Breast epithelium (tissue), 4 donors: ENCODE measurements at regions not wholly inside any gene's neighbourhood (a gene's known extent, or its start where the extent isn't known, plus 50 kb on each side); places are given as distances from the start of the nearest gene placed in this dataset.

ENCODE experiments used
- DNase-seq, 2 donors: peaks; one replicate each; pipeline ENCODE4 v3.0.0-alpha.2; 2019; ENCODE audit warnings: low spot score in 2 of 2
- H3K27ac ChIP-seq, 2 donors: fragments of 200-600 bp; sonication (generic) in 1 of 2; one replicate each; pipeline ENCODE4 v1.5.1; 2016 to 2019; ENCODE audit warnings: mild to moderate bottlenecking in 1 of 2
- H3K27me3 ChIP-seq, 2 donors: fragments of 200-600 bp; sonication (generic) in 1 of 2; one replicate each; pipeline versions ENCODE4 v1.5.1 to v1.6.0; 2017 to 2019; ENCODE audit warnings: control low read depth in 1 of 2, mild to moderate bottlenecking in 1 of 2
- H3K36me3 ChIP-seq: fragments of 200-600 bp; one replicate; pipeline ENCODE4 v1.5.1; 2019
- H3K4me1 ChIP-seq, 2 donors: fragments of 200-600 bp; sonication (generic); one replicate each; pipeline ENCODE4 v1.5.1; 2016 to 2019; ENCODE audit warnings: control low read depth in 1 of 2
- H3K4me3 ChIP-seq, 3 donors: fragments of 200-600 bp; sonication (generic); 1 replicate in 2 of 3; 2 replicates in 1 of 3; pipeline ENCODE4 v1.5.1; 2016 to 2019; ENCODE audit warnings: mild to moderate bottlenecking in 3 of 3, moderate library complexity in 2 of 3
- H3K9me3 ChIP-seq, 2 donors: fragments of 200-600 bp; sonication (generic) in 1 of 2; one replicate each; pipeline ENCODE4 v1.5.1; 2016 to 2019; ENCODE audit warnings: control low read depth in 1 of 2
- POLR2A ChIP-seq: fragments of 450-650 bp; IDR thresholded peaks from one replicate; pipeline ENCODE4 v1.6.1; 2016; ENCODE audit warnings: antibody characterized with exemption, mild to moderate bottlenecking, moderate library complexity
- POLR2AphosphoS5 ChIP-seq, 3 donors: sonication (generic); formaldehyde crosslinking; IDR thresholded peaks; one replicate each; pipeline ENCODE4 v1.6.1; 2017; ENCODE audit warnings: antibody characterized with exemption in 3 of 3
- intact Hi-C: fragments of 100-400 bp; cut with DNase I; formaldehyde crosslinking; loops from one replicate; pipeline ENCODE4 v1.15.1; 2023; ENCODE audit warnings: low total_unique reads
- TF ChIP-seq, protein P1 (sequence below), 3 donors: fragments of 450-650 bp; IDR thresholded peaks; one replicate each; pipeline ENCODE4 v1.5.1; 2016 to 2017; ENCODE audit warnings: antibody characterized with exemption in 3 of 3, mild to moderate bottlenecking in 3 of 3, moderate library complexity in 3 of 3

- Histone ChIP-seq H3K4me3 (no peak overlapping the region), H3K9me3 (no peaks in the 10 kb centered on the region), H3K4me1 (no peaks in the 10 kb centered on the region), H3K27me3 (no peaks in the 10 kb centered on the region), H3K36me3 (no peaks in the 10 kb centered on the region), H3K27ac (no peak overlapping the region)
- TF ChIP-seq POLR2AphosphoS5 (IDR thresholded peaks at IDR 0.05) (no peak), POLR2A (no peak)
- TF ChIP-seq, protein P1, sequence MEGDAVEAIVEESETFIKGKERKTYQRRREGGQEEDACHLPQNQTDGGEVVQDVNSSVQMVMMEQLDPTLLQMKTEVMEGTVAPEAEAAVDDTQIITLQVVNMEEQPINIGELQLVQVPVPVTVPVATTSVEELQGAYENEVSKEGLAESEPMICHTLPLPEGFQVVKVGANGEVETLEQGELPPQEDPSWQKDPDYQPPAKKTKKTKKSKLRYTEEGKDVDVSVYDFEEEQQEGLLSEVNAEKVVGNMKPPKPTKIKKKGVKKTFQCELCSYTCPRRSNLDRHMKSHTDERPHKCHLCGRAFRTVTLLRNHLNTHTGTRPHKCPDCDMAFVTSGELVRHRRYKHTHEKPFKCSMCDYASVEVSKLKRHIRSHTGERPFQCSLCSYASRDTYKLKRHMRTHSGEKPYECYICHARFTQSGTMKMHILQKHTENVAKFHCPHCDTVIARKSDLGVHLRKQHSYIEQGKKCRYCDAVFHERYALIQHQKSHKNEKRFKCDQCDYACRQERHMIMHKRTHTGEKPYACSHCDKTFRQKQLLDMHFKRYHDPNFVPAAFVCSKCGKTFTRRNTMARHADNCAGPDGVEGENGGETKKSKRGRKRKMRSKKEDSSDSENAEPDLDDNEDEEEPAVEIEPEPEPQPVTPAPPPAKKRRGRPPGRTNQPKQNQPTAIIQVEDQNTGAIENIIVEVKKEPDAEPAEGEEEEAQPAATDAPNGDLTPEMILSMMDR (IDR thresholded peaks at IDR 0.05) = no peak
- no peak for DNase-seq
- intact Hi-C loops = no loop called here
These were observed 141.0 kb upstream of the RASGRP1 start for GRCh38 chr15:38705436-38706219.

- intact Hi-C loops = no loop called here
- Histone ChIP-seq H3K9me3 (no peaks in the 10 kb centered on the region), H3K4me1 (no peaks in the 10 kb centered on the region), H3K27me3 (no peaks in the 10 kb centered on the region), H3K27ac (no peak overlapping the region), H3K4me3 (no peak overlapping the region), H3K36me3 (no peaks in the 10 kb centered on the region)
- DNase-seq = no peak
- TF ChIP-seq, protein P1 (IDR thresholded peaks at IDR 0.05) = no peak
- TF ChIP-seq POLR2A (no peak), POLR2AphosphoS5 (IDR thresholded peaks at IDR 0.05) (no peak)
These were observed 142.3 kb upstream of the RASGRP1 start for GRCh38 chr15:38706956-38707355.

GRCh38 chr15:38707802-38708671 lies 143.4 kb upstream of the RASGRP1 start:
- no peak overlapping the region for H3K27ac ChIP-seq
- intact Hi-C loops = no loop called here
- TF ChIP-seq POLR2A = no peak
- TF ChIP-seq, protein P1 (IDR thresholded peaks at IDR 0.05) = peak; percentile 71 to 78 (median 77)
- TF ChIP-seq POLR2AphosphoS5 (IDR thresholded peaks at IDR 0.05) = no peak
- peak in 1 of 2 donors; percentile 23 for DNase-seq
- no peaks in the 10 kb centered on the region for H3K27me3 ChIP-seq
- H3K4me3 ChIP-seq = no peak overlapping the region
- no peaks in the 10 kb centered on the region for H3K9me3 ChIP-seq
- H3K4me1 ChIP-seq = no peaks in the 10 kb centered on the region
- no peaks in the 10 kb centered on the region for H3K36me3 ChIP-seq

- Histone ChIP-seq H3K27ac (no peak overlapping the region), H3K4me1 (no peaks in the 10 kb centered on the region), H3K27me3 (no peaks in the 10 kb centered on the region), H3K4me3 (no peak overlapping the region), H3K36me3 (no peaks in the 10 kb centered on the region), H3K9me3 (no peaks in the 10 kb centered on the region)
- DNase-seq = no peak
- intact Hi-C loops = no loop called here
- TF ChIP-seq, protein P1 (IDR thresholded peaks at IDR 0.05) = no peak
- TF ChIP-seq POLR2AphosphoS5 (IDR thresholded peaks at IDR 0.05) = no peak
- TF ChIP-seq POLR2A = no peak
These were observed 144.1 kb upstream of the RASGRP1 start for GRCh38 chr15:38708672-38709180.

- Histone ChIP-seq H3K27ac (no peak overlapping the region), H3K4me1 (no peaks in the 10 kb centered on the region), H3K27me3 (no peaks in the 10 kb centered on the region), H3K36me3 (no peaks in the 10 kb centered on the region), H3K9me3 (no peaks in the 10 kb centered on the region), H3K4me3 (no peak overlapping the region)
- TF ChIP-seq POLR2A (no peak), POLR2AphosphoS5 (IDR thresholded peaks at IDR 0.05) (no peak)
- TF ChIP-seq, protein P1 (IDR thresholded peaks at IDR 0.05) = no peak
- intact Hi-C loops = no loop called here
- DNase-seq = no peak
These were observed 144.6 kb upstream of the RASGRP1 start for GRCh38 chr15:38709196-38709595.
